Spinal cord (tissue), 9 donors: ENCODE measurements at regions not wholly inside any gene's neighbourhood (a gene's known extent, or its start where the extent isn't known, plus 50 kb on each side); places are given as distances from the start of the nearest gene placed in this dataset.

Source experiments
- DNase-seq, 6 donors: peaks; one replicate each; pipeline versions ENCODE4 v3.0.0 to v3.0.0-alpha.2; 2013 to 2015; ENCODE audit warnings: low spot score in 6 of 6, low read depth in 4 of 6
- H3K27ac ChIP-seq: one replicate; pipeline ENCODE4 v1.5.1; 2013; ENCODE audit warnings: low read depth, low read length, control low read depth
- H3K27me3 ChIP-seq: one replicate; pipeline ENCODE4 v1.6.1; 2013; ENCODE audit warnings: low read length; ENCODE audit not compliant: control insufficient read depth, insufficient read depth
- H3K36me3 ChIP-seq: one replicate; pipeline ENCODE4 v1.6.1; 2013; ENCODE audit warnings: low read length; ENCODE audit not compliant: control insufficient read depth, insufficient read depth
- H3K4me1 ChIP-seq: one replicate; pipeline ENCODE4 v1.6.1; 2013; ENCODE audit warnings: low read length; ENCODE audit not compliant: control insufficient read depth, insufficient read depth
- H3K4me3 ChIP-seq: one replicate; pipeline ENCODE4 v1.5.1; 2013; ENCODE audit warnings: low read depth, low read length, control low read depth
- H3K9me3 ChIP-seq: one replicate; pipeline ENCODE4 v1.6.1; 2013; ENCODE audit warnings: low read length; ENCODE audit not compliant: control insufficient read depth, insufficient read depth
- WGBS: methylation state at CpG from one replicate; pipeline ENCODE4 v1.1.5; 2013; ENCODE audit warnings: missing lambda C conversion rate; ENCODE audit not compliant: insufficient coverage; 5-methylcytosine and 5-hydroxymethylcytosine counted together
- donor health status: healthy.

DNA sequence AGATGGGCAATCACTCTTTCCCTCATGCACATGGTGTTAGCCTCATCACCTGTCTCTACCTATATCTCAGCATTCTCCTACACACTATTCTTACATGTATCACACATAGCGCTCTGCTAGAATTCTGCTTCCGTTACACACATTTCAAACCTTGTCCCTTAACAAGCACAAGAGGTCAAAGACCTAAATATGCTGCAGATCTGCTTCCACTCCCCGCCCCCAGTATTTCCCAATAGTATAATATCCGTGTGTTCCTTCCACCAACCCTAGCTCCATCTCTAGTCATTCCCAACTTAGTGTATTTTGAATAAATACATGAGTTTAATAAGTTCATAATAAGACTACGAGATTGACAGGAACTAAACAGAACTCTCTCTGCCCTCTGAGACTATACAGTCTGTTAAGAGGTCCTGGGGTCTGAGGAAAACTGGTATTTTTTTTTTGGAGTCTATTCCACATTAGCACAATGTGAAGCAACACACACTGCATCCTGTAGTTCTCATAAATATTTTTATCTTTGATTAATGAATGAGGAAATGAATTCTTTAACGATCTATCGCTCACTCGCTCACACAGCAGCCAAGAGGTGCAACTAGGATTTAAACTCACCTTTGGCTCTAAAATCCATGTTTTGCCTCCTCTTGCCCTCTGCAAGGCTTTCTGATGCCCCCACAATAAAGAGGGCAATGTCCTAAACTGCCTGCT lies 491.6 kb downstream of the QKI start:
- no peaks in the 10 kb centered on the region for H3K27me3 ChIP-seq
- H3K27ac ChIP-seq: no peak overlapping the region
- WGBS: 97% methylated on average over 5 of the region's 8 CpGs
- no peak overlapping the region for H3K4me3 ChIP-seq
- no peak for DNase-seq
- H3K4me1 ChIP-seq: peaks cover 6% of the 10 kb centered on the region
- no peaks in the 10 kb centered on the region for H3K36me3 ChIP-seq
- H3K9me3 ChIP-seq: no peaks in the 10 kb centered on the region

DNA sequence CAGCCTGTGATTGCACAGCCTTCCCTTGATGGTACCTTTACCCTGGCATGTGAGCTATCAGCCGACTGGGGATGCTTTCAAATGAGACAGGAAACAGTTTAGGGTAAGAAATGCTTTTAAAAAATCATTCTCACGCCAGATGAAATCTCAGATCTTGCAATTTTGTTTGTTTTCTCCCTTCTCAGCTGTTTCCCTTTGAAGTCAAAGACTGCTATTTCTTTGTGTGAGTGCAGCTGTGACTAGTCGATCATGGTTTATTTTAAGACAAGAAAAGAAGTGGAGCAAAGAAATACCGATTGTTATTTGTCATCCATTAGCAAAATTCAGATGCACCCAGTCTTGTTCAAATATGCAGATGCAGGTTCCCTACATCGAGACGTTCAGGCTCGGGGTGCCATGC lies 489.7 kb downstream of the QKI start:
- 56% methylated on average over 5 of the region's 7 CpGs for WGBS
- Histone ChIP-seq H3K4me1 (peaks cover 11% of the 10 kb centered on the region), H3K36me3 (no peaks in the 10 kb centered on the region), H3K27ac (peak overlapping the region; percentile 57), H3K27me3 (no peaks in the 10 kb centered on the region), H3K4me3 (no peak overlapping the region), H3K9me3 (no peaks in the 10 kb centered on the region)
- peak in 2 of 6 donors; percentile 43 to 44 for DNase-seq

GRCh38 chr6:163903541-163903940 lies 489.0 kb downstream of the QKI start:
- no peak for DNase-seq
- Histone ChIP-seq H3K4me3 (no peak overlapping the region), H3K4me1 (peaks cover 11% of the 10 kb centered on the region), H3K27me3 (no peaks in the 10 kb centered on the region), H3K27ac (peak overlapping the region; percentile 57), H3K9me3 (no peaks in the 10 kb centered on the region), H3K36me3 (no peaks in the 10 kb centered on the region)
- WGBS: 86% methylated on average over 3 of the region's 8 CpGs

GRCh38 chr6:163902993-163903392 lies 488.5 kb downstream of the QKI start:
- H3K36me3 ChIP-seq: no peaks in the 10 kb centered on the region
- 98% methylated on average over 5 of the region's 8 CpGs for WGBS
- H3K4me3 ChIP-seq: no peak overlapping the region
- no peaks in the 10 kb centered on the region for H3K27me3 ChIP-seq
- no peak for DNase-seq
- no peaks in the 10 kb centered on the region for H3K9me3 ChIP-seq
- H3K4me1 ChIP-seq: peaks cover 11% of the 10 kb centered on the region
- H3K27ac ChIP-seq: peak overlapping the region; percentile 57

GRCh38 chr6:163901681-163902080 lies 487.2 kb downstream of the QKI start:
- no peak overlapping the region for H3K27ac ChIP-seq
- no peak overlapping the region for H3K4me3 ChIP-seq
- H3K4me1 ChIP-seq: peaks cover 15% of the 10 kb centered on the region
- WGBS: 96% methylated on average over 4 of the region's 5 CpGs
- H3K27me3 ChIP-seq: no peaks in the 10 kb centered on the region
- DNase-seq: no peak
- H3K9me3 ChIP-seq: no peaks in the 10 kb centered on the region
- H3K36me3 ChIP-seq: no peaks in the 10 kb centered on the region

DNA sequence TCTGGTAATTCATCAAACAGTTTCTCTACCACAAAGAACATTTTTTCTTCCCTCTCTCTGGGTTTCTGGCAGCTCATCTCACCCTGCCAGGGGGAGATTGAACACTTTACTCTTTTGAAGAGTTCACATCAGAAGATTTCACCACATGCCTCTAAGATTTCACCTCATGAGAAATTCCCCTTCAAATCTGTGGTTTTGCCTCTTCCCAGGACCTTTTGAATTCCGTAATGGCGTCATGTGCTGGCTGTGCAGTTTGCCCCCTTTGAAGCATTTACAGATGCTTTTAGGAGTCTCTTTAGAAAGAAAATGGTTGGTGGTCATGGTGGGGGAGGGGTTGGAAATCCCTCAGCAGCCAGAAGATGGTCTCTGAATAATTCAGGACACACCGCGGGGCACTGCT lies 486.1 kb downstream of the QKI start:
- peak in 4 of 6 donors; percentile 15 to 71 (median 50) for DNase-seq
- WGBS: 38% methylated on average over 3 of the region's 4 CpGs

GRCh38 chr6:163897669-163898068 lies 483.2 kb downstream of the QKI start:
- H3K27me3 ChIP-seq: no peaks in the 10 kb centered on the region
- H3K36me3 ChIP-seq: no peaks in the 10 kb centered on the region
- H3K4me3 ChIP-seq: no peak overlapping the region
- WGBS: 83% methylated on average over 1 of the region's 4 CpGs
- peaks cover 12% of the 10 kb centered on the region for H3K4me1 ChIP-seq
- H3K27ac ChIP-seq: no peak overlapping the region
- DNase-seq: no peak
- no peaks in the 10 kb centered on the region for H3K9me3 ChIP-seq

More for the DNA sequence above, 486.1 kb downstream of the QKI start:
- H3K27ac ChIP-seq: peak overlapping the region; percentile 52
- H3K27me3 ChIP-seq: no peaks in the 10 kb centered on the region
- H3K36me3 ChIP-seq: no peaks in the 10 kb centered on the region
- no peak overlapping the region for H3K4me3 ChIP-seq
- no peaks in the 10 kb centered on the region for H3K9me3 ChIP-seq
- H3K4me1 ChIP-seq: peaks cover 15% of the 10 kb centered on the region

DNA sequence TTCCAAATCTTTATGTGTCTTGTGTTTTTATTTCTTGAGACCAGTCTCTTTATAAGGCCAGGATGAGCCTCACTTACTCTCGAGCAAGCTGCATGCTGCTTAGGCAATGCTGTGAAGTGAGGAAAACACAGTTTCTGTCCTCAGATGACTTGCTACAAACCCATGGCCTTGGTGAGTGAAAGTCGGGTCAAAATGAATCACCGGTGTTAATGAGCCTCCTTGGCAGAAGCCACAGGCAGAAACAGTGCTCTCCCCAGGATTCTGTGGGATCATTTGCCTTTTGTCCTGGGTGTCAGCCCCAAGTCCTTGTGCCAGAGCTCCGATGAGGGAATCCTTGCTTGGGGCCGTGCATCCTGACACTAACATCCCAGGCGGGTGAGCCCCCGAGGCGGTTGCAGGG lies 482.5 kb downstream of the QKI start:
- DNase-seq: peak in 1 of 6 donors; percentile 33
- WGBS: 63% methylated on average over 8 of the region's 8 CpGs
- no peak overlapping the region for H3K27ac ChIP-seq

DNA sequence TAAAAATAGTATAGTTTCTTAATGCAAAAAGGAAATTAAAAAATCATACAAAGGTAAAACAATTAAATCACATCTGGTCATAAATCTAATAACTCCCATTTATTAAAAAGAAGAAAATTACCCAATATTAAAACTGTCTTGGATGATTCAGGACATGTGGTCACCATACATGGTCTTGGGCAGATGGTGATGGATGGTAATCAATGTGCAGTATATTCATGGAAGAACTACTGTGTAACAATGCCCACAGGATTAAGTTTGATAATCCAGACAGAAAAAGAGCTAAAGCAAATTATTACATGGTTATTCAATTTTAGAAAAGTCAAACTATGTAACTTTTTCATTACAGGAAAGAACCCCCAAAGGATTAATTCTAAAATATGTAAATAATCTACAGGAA lies 480.6 kb downstream of the QKI start:
- Histone ChIP-seq H3K9me3 (no peaks in the 10 kb centered on the region), H3K36me3 (no peaks in the 10 kb centered on the region), H3K27ac (no peak overlapping the region), H3K4me1 (peaks cover 4% of the 10 kb centered on the region), H3K27me3 (no peaks in the 10 kb centered on the region), H3K4me3 (no peak overlapping the region)
- DNase-seq: no peak

More for the DNA sequence above, 482.5 kb downstream of the QKI start:
- H3K36me3 ChIP-seq: no peaks in the 10 kb centered on the region
- H3K27me3 ChIP-seq: no peaks in the 10 kb centered on the region
- peaks cover 12% of the 10 kb centered on the region for H3K4me1 ChIP-seq
- H3K4me3 ChIP-seq: no peak overlapping the region
- H3K9me3 ChIP-seq: no peaks in the 10 kb centered on the region

- no peak for DNase-seq
- H3K4me3 ChIP-seq: no peak overlapping the region
- H3K36me3 ChIP-seq: no peaks in the 10 kb centered on the region
- H3K9me3 ChIP-seq: no peaks in the 10 kb centered on the region
- no CpG with 5 or more reads among the region's 4 CpGs for WGBS
- H3K27me3 ChIP-seq: no peaks in the 10 kb centered on the region
- peaks cover 4% of the 10 kb centered on the region for H3K4me1 ChIP-seq
- no peak overlapping the region for H3K27ac ChIP-seq
Observed at GRCh38 chr6:163893609-163894189, 479.2 kb downstream of the QKI start.
